Fibroblast of gingiva (primary cell): ENCODE measurements at regions not wholly inside any gene's neighbourhood (a gene's known extent, or its start where the extent isn't known, plus 50 kb on each side); places are given as distances from the start of the nearest gene placed in this dataset.
"Not testable (repeated sequence)": the region's sequence is repeated elsewhere in the genome, so short reads cannot be mapped to it uniquely, and the experiment has no call there.

Experiments
- DNase-seq: peaks from one replicate; pipeline ENCODE4 v3.0.0-alpha.2; 2011; ENCODE audit warnings: low read depth

DNA sequence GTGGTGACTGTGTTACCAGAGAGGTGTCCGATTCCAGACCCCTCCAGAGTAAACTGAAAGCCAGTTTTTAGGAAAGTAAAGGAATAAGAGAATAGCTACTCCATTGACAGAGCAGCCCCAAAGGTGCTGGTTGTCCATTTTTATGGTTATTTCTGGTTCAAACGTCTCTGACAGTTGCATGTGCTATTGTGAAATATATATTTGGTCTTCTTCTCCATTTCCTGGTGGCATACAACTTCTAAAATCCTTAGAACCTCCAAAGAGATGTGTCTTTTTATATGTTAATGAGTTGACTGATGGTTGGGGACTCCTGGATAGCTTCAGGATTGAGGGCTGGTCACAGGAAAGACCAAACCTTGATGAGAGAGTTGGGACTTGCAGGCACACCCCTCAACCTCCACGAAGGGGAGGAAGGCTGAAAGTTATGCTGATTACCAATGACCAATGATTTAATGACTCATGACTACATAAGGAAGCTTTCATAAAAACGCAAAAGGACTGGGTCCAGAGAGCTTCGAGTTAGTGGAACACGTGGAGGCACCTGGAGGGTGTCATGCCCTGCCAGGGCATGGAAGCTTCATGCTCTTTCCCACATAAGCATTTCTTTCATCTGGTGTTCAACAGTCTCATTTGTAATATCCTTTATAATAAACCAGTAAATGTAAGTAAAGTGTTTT, 100.7 kb downstream of the SLC16A1 start:
- no peak for DNase-seq

- DNase-seq, result not testable (repeated sequence)
These were observed 101.5 kb downstream of the SLC16A1 start for GRCh38 chr1:112854368-112854984.

DNA sequence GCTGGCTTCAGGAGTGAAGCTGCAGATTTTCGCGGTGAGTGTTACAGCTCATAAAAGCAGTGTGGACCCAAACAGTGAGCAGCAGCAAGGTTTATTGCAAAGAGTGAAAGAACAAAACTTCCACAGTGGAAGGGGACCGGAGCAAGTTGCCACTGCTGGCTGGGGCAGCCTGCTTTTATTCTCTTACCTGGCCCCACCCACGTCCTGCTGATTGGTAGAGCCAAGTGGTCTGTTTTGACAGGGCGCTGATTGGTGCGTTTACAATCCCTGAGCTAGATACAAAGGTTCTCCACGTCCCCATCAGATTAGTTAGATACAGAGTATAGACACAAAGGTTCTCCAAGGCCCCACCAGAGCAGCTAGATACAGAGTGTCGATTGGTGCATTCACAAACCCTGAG, 102.1 kb downstream of the SLC16A1 start:
- DNase-seq, result not testable (repeated sequence)

DNA sequence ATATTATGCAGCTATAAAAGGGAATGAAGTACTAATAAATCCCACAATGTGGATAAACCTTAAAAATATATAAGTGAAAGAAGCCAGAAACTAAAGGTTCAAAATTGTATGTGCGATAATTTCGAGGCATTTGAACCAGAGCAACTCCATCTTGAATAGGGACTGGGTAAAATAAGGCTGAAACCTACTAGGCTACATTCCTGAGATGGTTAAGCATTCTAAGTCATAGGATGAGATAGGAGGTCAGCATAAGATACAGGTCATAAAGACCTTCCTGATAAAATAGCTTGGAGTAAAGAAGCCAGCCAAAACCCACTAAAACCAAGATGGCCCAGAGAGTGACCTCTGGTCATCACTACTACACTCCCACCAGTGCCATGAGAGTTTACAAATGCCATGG, 103.1 kb downstream of the SLC16A1 start:
- DNase-seq, result no peak

- no peak for DNase-seq
These were observed 103.7 kb downstream of the SLC16A1 start for GRCh38 chr1:112852276-112852675.

DNA sequence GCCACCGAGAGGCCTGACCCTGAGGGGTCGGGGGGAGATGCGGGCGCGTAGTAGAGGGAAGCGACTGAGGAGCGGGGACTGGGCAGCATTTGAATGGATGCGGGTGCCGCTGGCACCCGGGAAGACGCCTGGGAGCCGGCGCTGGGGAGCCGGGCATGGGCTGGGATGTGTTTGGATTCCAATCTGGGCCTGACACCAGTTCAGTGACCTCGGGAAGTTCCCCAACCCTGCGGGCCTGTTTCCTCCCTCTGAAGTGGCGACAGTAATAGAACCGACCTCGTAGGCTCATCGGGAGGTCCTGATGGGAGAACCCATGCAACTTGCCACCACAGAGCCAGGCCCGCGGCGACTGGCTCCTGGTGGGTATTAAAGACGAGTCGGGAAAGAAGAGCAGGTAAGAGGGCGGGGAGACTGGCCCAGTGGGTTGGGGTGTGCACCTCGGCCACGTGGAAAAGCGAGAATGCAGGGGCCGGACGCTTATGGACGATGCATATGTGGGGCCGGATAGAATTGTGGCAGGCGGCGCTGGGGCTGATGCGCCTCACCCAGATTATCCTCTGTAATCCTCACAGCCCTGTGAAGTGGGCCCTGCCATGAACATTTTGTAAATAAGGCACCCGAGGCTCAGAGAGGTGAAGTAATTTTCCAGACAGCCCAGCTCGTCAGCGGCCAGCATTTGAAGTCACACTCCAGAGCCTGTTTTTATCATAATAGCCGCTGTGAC, 105.8 kb downstream of the SLC16A1 start:
- no peak for DNase-seq

- DNase-seq, result peak; percentile 17
These were observed 106.5 kb downstream of the SLC16A1 start for GRCh38 chr1:112849425-112850033.

DNA sequence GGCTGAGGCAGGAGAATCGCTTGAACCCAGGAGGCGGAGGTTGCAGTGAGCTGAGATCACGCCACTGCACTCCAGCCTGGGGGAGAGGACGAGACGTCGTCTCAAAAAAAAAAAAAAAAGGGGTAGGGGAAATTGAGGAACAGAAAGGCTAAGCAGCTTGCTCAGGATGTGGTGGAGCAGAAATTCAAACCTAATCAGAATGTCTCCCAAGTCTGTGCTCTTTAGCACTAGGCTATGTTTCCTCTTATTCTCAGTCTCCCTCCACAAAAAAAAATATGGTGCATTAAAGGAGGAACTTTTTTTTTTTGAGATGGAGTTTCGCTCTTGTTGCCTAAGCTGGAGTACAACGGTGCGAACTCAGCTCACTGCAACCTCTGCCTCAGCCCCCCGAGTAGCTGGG, 114.2 kb downstream of the SLC16A1 start:
- no peak for DNase-seq

DNA sequence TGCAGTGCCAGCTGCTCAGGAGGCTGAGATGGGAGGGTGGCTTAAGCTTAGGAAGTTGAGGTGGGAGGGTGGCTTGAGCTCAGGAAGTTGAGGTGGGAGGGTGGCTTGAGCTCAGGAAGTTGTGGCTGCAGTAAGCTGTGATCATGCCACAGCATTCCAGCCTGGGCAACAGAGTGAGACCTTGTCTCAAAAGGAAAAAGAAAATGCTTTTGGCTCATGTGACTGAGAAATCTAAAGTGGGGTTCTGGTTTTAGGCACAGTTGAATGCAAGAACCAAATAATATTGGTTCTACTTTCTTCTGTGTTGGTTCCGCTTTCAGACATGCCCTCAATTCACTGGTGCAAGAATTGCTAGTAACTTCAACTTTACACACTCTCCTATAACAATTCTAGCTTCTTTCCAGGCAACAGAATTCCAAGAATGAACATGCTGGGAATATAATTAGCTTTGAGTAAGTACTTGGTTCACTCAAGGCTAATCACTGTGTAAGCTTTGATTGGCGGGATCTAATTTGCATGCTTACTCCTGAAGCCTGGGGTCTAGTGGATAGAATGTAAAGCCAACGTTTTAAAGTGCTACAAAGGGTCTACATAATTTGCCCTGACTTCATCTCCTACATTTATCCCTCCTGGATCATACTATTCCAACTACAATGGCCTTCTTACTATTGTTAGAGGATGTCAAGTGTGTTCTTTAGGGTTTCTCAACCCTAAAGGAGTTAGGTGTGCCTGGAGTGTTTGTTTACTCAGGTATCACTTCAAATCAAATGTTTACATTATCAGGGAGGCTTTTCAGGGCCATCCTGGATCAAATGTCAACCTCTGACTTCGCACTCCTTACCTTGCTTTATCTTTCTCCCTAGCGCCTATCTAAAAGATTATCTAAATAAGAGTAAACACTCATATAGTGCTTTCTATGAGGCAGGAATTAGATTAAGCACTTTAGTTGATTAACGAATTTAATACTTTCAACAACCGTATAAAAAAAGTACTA, 115.1 kb downstream of the SLC16A1 start:
- no peak for DNase-seq

GRCh38 chr1:112836642-112837041, 119.4 kb downstream of the SLC16A1 start:
- DNase-seq, result no peak

- no peak for DNase-seq
These were observed 118.7 kb upstream of the PPM1J start for GRCh38 chr1:112833806-112834205.

GRCh38 chr1:112832259-112832658, 117.1 kb upstream of the PPM1J start:
- DNase-seq, result not testable (repeated sequence)

GRCh38 chr1:112829691-112830090, 114.6 kb upstream of the PPM1J start:
- DNase-seq, result not testable (repeated sequence)

GRCh38 chr1:112828716-112829115, 113.6 kb upstream of the PPM1J start:
- no peak for DNase-seq

- DNase-seq, result not testable (repeated sequence)
These were observed 112.3 kb upstream of the PPM1J start for GRCh38 chr1:112827391-112827790.

DNA sequence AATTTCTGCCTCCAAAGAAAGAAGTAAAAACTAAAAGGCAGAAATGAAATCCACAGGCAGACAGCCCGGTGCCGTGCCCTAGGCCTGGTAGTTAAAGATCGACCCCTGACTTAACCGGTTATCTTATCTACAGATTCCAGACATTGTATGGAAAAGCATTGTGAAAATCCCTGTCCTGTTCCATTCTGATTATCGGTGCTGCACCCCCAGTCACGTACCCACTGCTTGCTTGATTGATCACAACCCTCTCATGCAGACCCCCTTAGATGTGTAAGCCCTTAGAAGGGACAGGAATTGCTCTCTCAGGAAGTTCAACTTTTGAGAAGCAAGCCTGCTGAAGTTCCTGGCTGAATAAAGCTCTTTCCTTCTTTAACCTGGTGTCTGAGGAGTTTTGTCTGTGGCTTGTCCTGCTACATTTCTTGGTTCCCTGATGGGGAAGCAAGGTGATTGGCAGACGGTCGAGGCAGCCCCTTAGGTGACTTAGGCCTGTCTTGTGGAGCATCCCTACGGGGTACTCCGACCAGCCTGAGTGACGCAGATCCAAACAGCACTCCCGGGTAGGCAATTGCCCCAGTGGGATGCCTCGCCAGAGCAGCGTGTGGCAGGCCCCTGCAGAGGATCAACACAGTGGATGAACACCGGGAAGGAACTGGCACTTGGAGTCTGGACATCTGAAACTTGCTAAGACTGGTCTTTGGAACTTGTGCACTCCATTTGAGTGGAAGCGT, 111.2 kb upstream of the PPM1J start:
- no peak for DNase-seq

DNA sequence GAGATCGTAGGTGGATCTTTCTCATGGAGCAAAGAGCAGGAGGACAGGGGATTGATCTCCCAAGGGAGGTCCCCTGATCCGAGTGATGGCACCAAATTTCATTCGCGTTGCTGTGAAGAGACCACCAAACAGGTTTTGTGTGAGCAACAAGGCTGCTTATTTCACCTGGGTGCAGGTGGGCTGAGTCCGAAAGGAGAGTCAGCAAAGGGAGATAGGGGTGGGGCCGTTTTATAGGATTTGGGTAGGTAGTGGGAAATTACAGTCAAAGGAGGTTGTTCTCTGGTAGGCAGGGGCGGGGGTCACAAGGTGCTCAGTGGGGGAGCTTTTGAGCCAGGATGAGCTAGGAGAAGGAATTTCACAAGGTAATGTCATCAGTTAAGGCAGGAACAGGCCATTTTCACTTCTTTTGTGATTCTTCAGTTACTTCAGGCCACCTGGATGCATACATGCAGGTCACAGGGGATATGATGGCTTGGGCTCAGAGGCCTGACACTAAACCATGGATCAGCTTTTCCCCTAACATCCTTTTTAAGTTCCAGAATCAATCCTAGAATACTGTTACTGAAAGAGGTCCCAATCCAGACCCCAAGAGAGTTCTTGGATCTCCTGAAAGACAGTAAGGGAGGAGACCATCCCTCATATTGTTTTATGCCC, 110.6 kb upstream of the PPM1J start:
- DNase-seq, result not testable (repeated sequence)

DNA sequence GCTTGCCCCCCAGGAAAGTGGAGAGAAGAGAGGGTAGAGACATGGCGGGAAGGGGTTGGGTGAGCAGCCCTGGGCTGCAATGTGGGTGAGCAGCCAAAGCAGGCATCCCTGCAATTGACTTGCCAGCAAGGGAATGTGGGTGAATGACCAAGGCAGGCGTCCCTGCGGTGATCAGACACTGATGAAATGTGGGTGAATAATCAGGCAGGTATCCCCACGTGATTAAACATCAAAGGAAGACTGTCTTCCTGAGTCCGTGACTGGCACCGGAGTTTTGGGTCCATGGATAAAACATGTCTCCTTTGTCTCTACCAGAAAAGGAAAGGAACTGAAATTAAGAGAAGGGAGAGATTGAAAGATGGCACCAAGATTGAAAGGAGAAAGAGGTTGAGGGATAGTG, 109.9 kb upstream of the PPM1J start:
- not testable (repeated sequence) for DNase-seq

GRCh38 chr1:112821307-112822063, 106.4 kb upstream of the PPM1J start:
- not testable (repeated sequence) for DNase-seq
